Smooth muscle cell (in vitro differentiated cells): ENCODE measurements at regions not wholly inside any gene's neighbourhood (a gene's known extent, or its start where the extent isn't known, plus 50 kb on each side); places are given as distances from the start of the nearest gene placed in this dataset.

Source experiments
- DNase-seq: peaks from one replicate; lab custom pipeline; 2025; ENCODE audit not compliant: unreplicated experiment; lab: John Stamatoyannopoulos, UW
- H2AFZ ChIP-seq: fragments of 200-600 bp; sonication (generic); 2 replicates; pipeline ENCODE4 v1.6.0; 2016; ENCODE audit warnings: antibody characterized with exemption, low read depth, mild to moderate bottlenecking
- H3F3A ChIP-seq: fragments of 200-600 bp; sonication (generic); 2 replicates; pipeline ENCODE4 v1.6.0; 2017; ENCODE audit warnings: antibody characterized with exemption, low read depth
- H3K27ac ChIP-seq: fragments of 200-600 bp; sonication (generic); 2 replicates; pipeline ENCODE4 v1.5.1; 2016; ENCODE audit warnings: low read depth, mild to moderate bottlenecking
- H3K27me3 ChIP-seq: fragments of 200-600 bp; sonication (generic); 2 replicates; pipeline ENCODE4 v1.6.1; 2016; ENCODE audit warnings: low read depth, mild to moderate bottlenecking
- H3K36me3 ChIP-seq: fragments of 200-600 bp; sonication (generic); 2 replicates; pipeline ENCODE4 v1.5.1; 2016; ENCODE audit warnings: low read depth
- H3K4me1 ChIP-seq: fragments of 200-600 bp; sonication (generic); 2 replicates; pipeline ENCODE4 v1.5.1; 2016; ENCODE audit warnings: low read depth
- H3K4me2 ChIP-seq: fragments of 200-600 bp; sonication (generic); 2 replicates; pipeline ENCODE4 v1.6.0; 2016; ENCODE audit warnings: mild to moderate bottlenecking
- H3K4me3 ChIP-seq: fragments of 200-600 bp; sonication (generic); 2 replicates; pipeline ENCODE4 v1.5.1; 2016; ENCODE audit warnings: mild to moderate bottlenecking
- H3K79me2 ChIP-seq: fragments of 200-600 bp; sonication (generic); 2 replicates; pipeline ENCODE4 v1.6.0; 2016; ENCODE audit warnings: low read depth, mild to moderate bottlenecking
- H3K9ac ChIP-seq: fragments of 200-600 bp; sonication (generic); 2 replicates; pipeline ENCODE4 v1.6.0; 2016; ENCODE audit warnings: low read depth
- H3K9me3 ChIP-seq: fragments of 200-600 bp; sonication (generic); replicated peaks from 2 replicates; pipeline ENCODE4 v1.5.1; 2016; ENCODE audit warnings: low read depth
- H4K20me1 ChIP-seq: fragments of 200-600 bp; sonication (generic); 2 replicates; pipeline ENCODE4 v1.6.0; 2016; ENCODE audit warnings: low read depth
- CTCF ChIP-seq: fragments of 200-600 bp; sonication (generic); IDR thresholded peaks from 2 replicates; pipeline ENCODE4 v1.5.1; 2017; ENCODE audit warnings: borderline replicate concordance, mild to moderate bottlenecking, antibody characterized with exemption; ENCODE audit not compliant: insufficient read depth, poor library complexity, severe bottlenecking
- WGBS: methylation state at CpG from one replicate; pipeline ENCODE4 v1.1.7; 2016; ENCODE audit warnings: low lambda C conversion rate; 5-methylcytosine and 5-hydroxymethylcytosine counted together

- no peak for TF ChIP-seq CTCF
- Histone ChIP-seq H2AFZ (no peak overlapping the region), H3K4me3 (no peak overlapping the region), H4K20me1 (no peaks in the 10 kb centered on the region), H3K36me3 (no peaks in the 10 kb centered on the region), H3F3A (no peaks in the 10 kb centered on the region), H3K79me2 (no peaks in the 10 kb centered on the region), H3K4me1 (no peaks in the 10 kb centered on the region), H3K4me2 (no peak overlapping the region), H3K9me3 (no peaks in the 10 kb centered on the region), H3K27ac (no peak overlapping the region), H3K9ac (no peak overlapping the region), H3K27me3 (peaks cover 5% of the 10 kb centered on the region)
- 88% methylated on average over 9 of the region's 9 CpGs for WGBS
- no peak for DNase-seq
These were observed 58.9 kb downstream of the IRX1 start for GRCh38 chr5:3654515-3654914.

GRCh38 chr5:3656803-3657202, 61.2 kb downstream of the IRX1 start:
- Histone ChIP-seq H3F3A (no peaks in the 10 kb centered on the region), H3K4me1 (no peaks in the 10 kb centered on the region), H3K4me3 (no peak overlapping the region), H3K9me3 (no peaks in the 10 kb centered on the region), H3K9ac (no peak overlapping the region), H4K20me1 (no peaks in the 10 kb centered on the region), H2AFZ (no peak overlapping the region), H3K4me2 (no peak overlapping the region), H3K36me3 (no peaks in the 10 kb centered on the region), H3K27me3 (peaks cover 5% of the 10 kb centered on the region), H3K79me2 (no peaks in the 10 kb centered on the region), H3K27ac (no peak overlapping the region)
- DNase-seq: no peak
- WGBS: 85% methylated on average over 7 of the region's 7 CpGs
- TF ChIP-seq CTCF: no peak

DNA sequence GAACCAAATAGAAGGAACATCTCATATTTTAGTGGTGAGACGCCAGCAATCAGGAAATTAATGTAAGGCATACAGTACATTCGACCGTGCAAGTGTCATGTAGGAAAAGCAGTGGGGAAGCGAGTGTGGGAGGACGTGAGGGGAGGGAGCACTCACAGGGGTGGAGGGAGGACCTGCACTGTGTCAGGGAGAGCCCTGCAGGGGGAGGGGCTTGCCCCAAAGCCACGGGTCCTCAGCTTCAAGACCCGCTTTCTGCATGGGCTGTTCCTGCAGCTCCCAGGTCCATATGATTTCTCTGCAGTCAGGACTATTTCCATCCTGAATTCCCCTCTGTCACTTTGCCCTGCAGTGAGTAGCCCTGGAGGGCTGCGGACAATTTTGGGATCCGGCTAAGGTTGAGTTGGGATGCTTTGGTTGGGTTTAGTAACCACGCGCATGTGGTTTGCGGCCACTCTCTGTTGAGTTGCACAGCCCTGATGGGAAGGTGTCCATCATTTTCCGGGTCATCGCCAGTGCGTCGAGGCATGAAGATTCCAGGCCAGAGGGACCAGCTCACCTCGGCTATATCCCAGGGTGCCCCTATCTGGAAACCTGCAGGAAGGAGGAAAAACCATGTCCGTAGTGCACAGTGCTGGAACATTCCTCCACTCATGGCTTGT, 61.9 kb downstream of the IRX1 start:
- Histone ChIP-seq H3K9ac (no peak overlapping the region), H3K4me1 (no peaks in the 10 kb centered on the region), H3K9me3 (no peaks in the 10 kb centered on the region), H3K4me3 (no peak overlapping the region), H3K79me2 (no peaks in the 10 kb centered on the region), H3F3A (no peaks in the 10 kb centered on the region), H3K36me3 (no peaks in the 10 kb centered on the region), H4K20me1 (no peaks in the 10 kb centered on the region), H3K27ac (no peak overlapping the region), H2AFZ (no peak overlapping the region), H3K4me2 (no peak overlapping the region), H3K27me3 (peaks cover 5% of the 10 kb centered on the region)
- DNase-seq: no peak
- no peak for TF ChIP-seq CTCF
- WGBS: 92% methylated on average over 18 of the region's 18 CpGs

DNA sequence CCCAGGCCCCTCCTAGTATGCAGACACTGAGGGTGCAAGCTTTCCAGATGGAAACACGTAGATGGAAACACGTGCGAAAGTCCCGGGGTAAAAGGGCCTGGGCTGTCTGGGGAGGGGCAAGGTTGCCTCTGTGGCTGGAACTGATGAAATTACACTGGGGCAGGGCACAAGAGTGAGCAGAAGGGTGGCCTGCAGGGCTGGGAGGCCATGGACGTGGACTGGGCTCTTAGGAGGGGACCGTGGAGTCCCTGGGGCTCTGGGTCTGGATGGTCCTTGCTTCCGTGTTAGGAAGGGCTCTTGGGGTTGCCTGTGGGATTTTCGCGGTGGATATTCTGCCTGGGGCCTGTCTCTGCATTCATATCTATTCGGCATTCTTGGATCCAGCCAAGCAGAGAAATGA, 63.3 kb downstream of the IRX1 start:
- Histone ChIP-seq H3K9ac (no peak overlapping the region), H3K27ac (no peak overlapping the region), H3K36me3 (no peaks in the 10 kb centered on the region), H3K79me2 (no peaks in the 10 kb centered on the region), H3K9me3 (no peaks in the 10 kb centered on the region), H4K20me1 (no peaks in the 10 kb centered on the region), H2AFZ (no peak overlapping the region), H3K4me3 (no peak overlapping the region), H3K27me3 (peaks cover 5% of the 10 kb centered on the region), H3K4me1 (no peaks in the 10 kb centered on the region), H3K4me2 (no peak overlapping the region), H3F3A (no peaks in the 10 kb centered on the region)
- DNase-seq: no peak
- 82% methylated on average over 10 of the region's 10 CpGs for WGBS
- no peak for TF ChIP-seq CTCF
